Lower lobe of right lung (tissue), 2 donors: ENCODE measurements at regions not wholly inside any gene's neighbourhood (a gene's known extent, or its start where the extent isn't known, plus 50 kb on each side); places are given as distances from the start of the nearest gene placed in this dataset.

Source experiments
- ATAC-seq, 2 donors: fragments of 200-7000 bp; cut with Tn5 transposase; one replicate each; pipeline ENCODE4 v1.9.1; 2020 to 2022; ENCODE audit warnings: mild to moderate bottlenecking in 2 of 2, moderate library complexity in 2 of 2
- DNase-seq: peaks from one replicate; pipeline ENCODE4 v3.0.0-alpha.2; 2020
- H3K27ac ChIP-seq: fragments of 200-600 bp; one replicate; pipeline ENCODE4 v1.8.0; 2022
- H3K27me3 ChIP-seq: fragments of 200-600 bp; one replicate; pipeline ENCODE4 v1.8.0; 2022; ENCODE audit warnings: low read depth
- H3K36me3 ChIP-seq: fragments of 200-600 bp; one replicate; pipeline ENCODE4 v1.8.0; 2022; ENCODE audit warnings: mild to moderate bottlenecking
- H3K4me1 ChIP-seq: fragments of 200-600 bp; one replicate; pipeline ENCODE4 v1.8.0; 2022
- H3K4me3 ChIP-seq: fragments of 200-600 bp; one replicate; pipeline ENCODE4 v1.8.0; 2022; ENCODE audit warnings: mild to moderate bottlenecking
- H3K9me3 ChIP-seq: fragments of 200-600 bp; one replicate; pipeline ENCODE4 v1.8.0; 2022
- CTCF ChIP-seq: fragments of 200-600 bp; IDR thresholded peaks from one replicate; pipeline ENCODE4 v1.8.0; 2022; ENCODE audit warnings: antibody characterized with exemption, mild to moderate bottlenecking
- intact Hi-C: fragments of 100-400 bp; cut with DNase I; formaldehyde crosslinking; loops from one replicate; pipeline ENCODE4 v1.11.0; 2022
- donor health status: DM: no; HTN: yes; CAD: no; lungs with severe emphysema.

- intact Hi-C loops: no loop called here
- Histone ChIP-seq H3K27me3 (no peaks in the 10 kb centered on the region), H3K4me1 (no peaks in the 10 kb centered on the region), H3K4me3 (no peak overlapping the region), H3K27ac (no peak overlapping the region), H3K9me3 (no peaks in the 10 kb centered on the region), H3K36me3 (no peaks in the 10 kb centered on the region)
- DNase-seq: no peak
- ATAC-seq: no peak
- TF ChIP-seq CTCF: no peak
Measured at GRCh38 chr10:78847485-78847884, 221.3 kb upstream of the ZMIZ1 start.

- intact Hi-C loops: no loop called here
- Histone ChIP-seq H3K36me3 (no peaks in the 10 kb centered on the region), H3K27me3 (no peaks in the 10 kb centered on the region), H3K4me3 (no peak overlapping the region), H3K4me1 (no peaks in the 10 kb centered on the region), H3K27ac (no peak overlapping the region), H3K9me3 (no peaks in the 10 kb centered on the region)
- DNase-seq (no peak), ATAC-seq (no peak)
- TF ChIP-seq CTCF: no peak
Measured at GRCh38 chr10:78849115-78849514, 219.7 kb upstream of the ZMIZ1 start.

GRCh38 chr10:78849731-78850130 lies 219.0 kb upstream of the ZMIZ1 start:
- no peaks in the 10 kb centered on the region for H3K9me3 ChIP-seq
- H3K27ac ChIP-seq: no peak overlapping the region
- H3K27me3 ChIP-seq: no peaks in the 10 kb centered on the region
- no peaks in the 10 kb centered on the region for H3K36me3 ChIP-seq
- intact Hi-C loops: no loop called here
- DNase-seq (no peak), ATAC-seq (no peak)
- H3K4me1 ChIP-seq: no peaks in the 10 kb centered on the region
- no peak overlapping the region for H3K4me3 ChIP-seq
- no peak for TF ChIP-seq CTCF

GRCh38 chr10:78850644-78851435 lies 217.9 kb upstream of the ZMIZ1 start:
- Histone ChIP-seq H3K4me1 (no peaks in the 10 kb centered on the region), H3K27ac (no peak overlapping the region), H3K27me3 (no peaks in the 10 kb centered on the region), H3K9me3 (no peaks in the 10 kb centered on the region), H3K36me3 (no peaks in the 10 kb centered on the region), H3K4me3 (no peak overlapping the region)
- TF ChIP-seq CTCF: no peak
- DNase-seq (no peak), ATAC-seq (no peak)
- intact Hi-C loops: no loop called here

- Histone ChIP-seq H3K4me3 (no peak overlapping the region), H3K4me1 (peaks cover 3% of the 10 kb centered on the region), H3K27me3 (no peaks in the 10 kb centered on the region), H3K36me3 (no peaks in the 10 kb centered on the region), H3K9me3 (no peaks in the 10 kb centered on the region), H3K27ac (no peak overlapping the region)
- intact Hi-C loops: no loop called here
- ATAC-seq (peak; percentile 21 to 39), DNase-seq (no peak)
- TF ChIP-seq CTCF: no peak
Measured at GRCh38 chr10:78851647-78852046, 217.1 kb upstream of the ZMIZ1 start.
